T47D (cell line): ENCODE measurements at regions not wholly inside any gene's neighbourhood (a gene's known extent, or its start where the extent isn't known, plus 50 kb on each side); places are given as distances from the start of the nearest gene placed in this dataset.

Experiments
- DNase-seq, 2 experiments: peaks; one replicate each; pipeline versions ENCODE4 v3.0.0 to v3.0.0-alpha.2; 2011 to 2012; ENCODE audit warnings: low read depth in 1 of 2, low spot score in 1 of 2
- JUND ChIP-seq: IDR thresholded peaks from 2 replicates; pipeline ENCODE4 v1.6.1; 2012; ENCODE audit warnings: low read depth
- in situ Hi-C: cut with HindIII; loops from 2 replicates; pipeline ENCODE4 v1.10.0; 2016; ENCODE audit warnings: low sequenced_read_pairs, low pct_unique_long_range_greater_than_20kb

- in situ Hi-C loops, result no loop called here
- DNase-seq, result no peak
- TF ChIP-seq JUND, result no peak
These were observed 571.8 kb downstream of the QKI start for GRCh38 chr6:163986313-163986712.

- in situ Hi-C loops, result no loop called here
- TF ChIP-seq JUND, result no peak
- DNase-seq, result no peak
These were observed 571.2 kb downstream of the QKI start for GRCh38 chr6:163985710-163986109.

GRCh38 chr6:163985040-163985439 lies 570.5 kb downstream of the QKI start:
- DNase-seq, result no peak
- TF ChIP-seq JUND, result no peak
- in situ Hi-C loops, result no loop called here

GRCh38 chr6:163984124-163984936 lies 569.8 kb downstream of the QKI start:
- DNase-seq, result no peak
- in situ Hi-C loops, result no loop called here

GRCh38 chr6:163983679-163984078 lies 569.2 kb downstream of the QKI start:
- TF ChIP-seq JUND, result no peak
- no peak for DNase-seq
- in situ Hi-C loops, result no loop called here

More at GRCh38 chr6:163984124-163984936, 569.8 kb downstream of the QKI start:
- TF ChIP-seq JUND, result no peak

GRCh38 chr6:163974322-163974721 lies 559.8 kb downstream of the QKI start:
- no peak for TF ChIP-seq JUND
- in situ Hi-C loops, result no loop called here

GRCh38 chr6:163971841-163972838 lies 557.6 kb downstream of the QKI start:
- no peak for TF ChIP-seq JUND
- in situ Hi-C loops, result no loop called here
- DNase-seq, result no peak

More at GRCh38 chr6:163974322-163974721, 559.8 kb downstream of the QKI start:
- DNase-seq, result no peak

- TF ChIP-seq JUND, result no peak
- in situ Hi-C loops, result no loop called here
These were observed 556.5 kb downstream of the QKI start for GRCh38 chr6:163970846-163971564.

GRCh38 chr6:163965426-163966348 lies 551.2 kb downstream of the QKI start:
- no peak for DNase-seq
- in situ Hi-C loops, result no loop called here
- TF ChIP-seq JUND, result no peak

More at GRCh38 chr6:163970846-163971564, 556.5 kb downstream of the QKI start:
- DNase-seq, result no peak

GRCh38 chr6:163964789-163965188 lies 550.3 kb downstream of the QKI start:
- in situ Hi-C loops, result no loop called here
- no peak for DNase-seq
- no peak for TF ChIP-seq JUND
